UCSD-AML1 (cell line): ENCODE measurements at regions not wholly inside any gene's neighbourhood (a gene's known extent, or its start where the extent isn't known, plus 50 kb on each side); places are given as distances from the start of the nearest gene placed in this dataset.

Source experiments
- DNase-seq: peaks from one replicate; lab custom pipeline; 2025; ENCODE audit not compliant: unreplicated experiment; lab: John Stamatoyannopoulos, UW

DNA sequence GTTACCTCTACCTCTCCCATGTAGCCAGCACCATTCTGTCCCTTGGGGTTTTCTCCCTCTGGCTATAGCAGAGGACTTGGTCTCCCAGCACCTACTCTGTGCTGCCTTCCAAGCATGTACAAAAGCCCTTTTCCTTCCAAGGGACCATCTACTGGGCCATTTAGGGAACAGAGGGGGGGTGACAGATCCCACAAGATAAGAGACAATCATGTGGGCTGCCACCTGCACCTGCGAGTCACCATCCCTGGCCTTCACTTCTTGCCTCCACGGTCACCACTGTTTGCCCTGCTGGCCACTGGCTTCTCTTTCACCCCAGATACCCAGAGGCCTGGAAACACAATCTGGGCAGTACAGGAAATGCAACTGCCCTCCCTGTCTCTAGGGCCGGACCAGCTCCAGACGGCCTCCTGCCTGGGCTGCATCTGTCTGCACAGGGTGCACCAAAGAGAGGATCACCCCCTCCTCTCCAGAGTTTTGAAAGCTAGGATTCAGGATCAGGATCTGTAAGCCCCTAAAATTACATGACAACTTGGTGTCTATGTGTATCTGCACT, 160.8 kb upstream of the NECTIN1 start:
- DNase-seq: no peak

DNA sequence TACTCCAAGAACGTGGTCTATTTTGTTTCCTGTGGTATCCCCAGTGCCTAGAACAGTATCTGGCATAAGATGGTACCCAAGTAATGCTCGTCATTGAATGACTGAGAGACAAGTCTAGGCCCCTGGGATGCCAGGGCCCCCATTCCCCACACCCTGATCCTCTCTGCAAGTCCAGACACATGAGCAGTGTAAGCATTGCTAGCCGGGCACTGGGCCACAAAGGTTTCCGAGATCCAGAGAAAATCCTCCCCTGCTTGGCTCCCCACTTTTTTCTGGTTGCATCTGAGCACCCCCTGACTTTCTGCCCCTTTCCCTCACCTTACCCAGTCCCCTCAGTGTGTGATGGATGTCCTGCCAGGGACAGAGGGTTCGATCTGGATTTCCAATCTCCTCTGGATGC, 160.1 kb upstream of the NECTIN1 start:
- no peak for DNase-seq

DNA sequence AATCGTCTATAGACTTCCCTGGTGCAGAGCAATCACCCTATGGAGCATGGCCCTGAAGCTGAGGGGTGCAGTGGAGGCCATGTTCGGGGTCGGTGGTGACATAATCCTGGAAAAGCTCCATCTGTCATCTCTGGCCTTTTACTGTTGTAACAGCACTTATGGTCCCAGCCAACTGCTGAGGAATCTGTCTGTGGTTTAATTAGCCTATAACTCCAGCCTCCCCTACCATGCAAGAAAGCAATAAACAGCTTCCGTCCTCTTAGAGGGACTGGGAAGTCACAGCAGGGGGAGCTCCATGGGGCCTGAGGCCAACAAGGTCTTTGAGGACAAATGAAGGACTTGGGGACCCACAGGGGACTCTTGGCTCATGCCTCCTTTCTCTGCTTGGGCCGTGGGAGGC, 159.1 kb upstream of the NECTIN1 start:
- DNase-seq: no peak

DNA sequence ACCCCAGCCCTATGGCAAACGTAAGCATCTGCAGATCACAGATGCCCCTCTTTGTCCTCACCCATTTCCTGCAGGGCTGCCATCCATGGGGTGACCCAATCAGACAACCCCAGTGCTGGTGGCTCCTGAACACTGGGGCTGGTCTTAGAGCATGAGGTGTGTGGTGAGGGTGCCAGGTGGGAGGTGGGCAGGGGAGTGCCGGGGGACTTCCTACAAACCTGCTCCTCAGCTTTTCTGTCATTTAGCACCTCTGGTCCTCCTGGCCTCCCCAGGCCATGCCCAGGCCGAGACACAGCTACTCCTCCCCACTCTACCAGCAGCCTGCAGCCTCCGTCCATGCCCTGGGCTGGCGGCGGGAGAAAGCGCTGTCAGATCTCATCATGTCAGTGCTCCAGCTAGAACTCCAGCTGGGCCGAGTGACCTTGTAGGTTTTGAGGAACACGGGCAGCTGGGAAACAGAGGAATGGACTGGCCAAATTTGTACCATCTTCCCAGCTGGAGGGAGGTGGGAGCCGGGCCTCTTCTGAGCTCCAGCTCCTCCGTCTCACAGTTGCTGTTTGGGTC, 157.7 kb upstream of the NECTIN1 start:
- DNase-seq: no peak

DNA sequence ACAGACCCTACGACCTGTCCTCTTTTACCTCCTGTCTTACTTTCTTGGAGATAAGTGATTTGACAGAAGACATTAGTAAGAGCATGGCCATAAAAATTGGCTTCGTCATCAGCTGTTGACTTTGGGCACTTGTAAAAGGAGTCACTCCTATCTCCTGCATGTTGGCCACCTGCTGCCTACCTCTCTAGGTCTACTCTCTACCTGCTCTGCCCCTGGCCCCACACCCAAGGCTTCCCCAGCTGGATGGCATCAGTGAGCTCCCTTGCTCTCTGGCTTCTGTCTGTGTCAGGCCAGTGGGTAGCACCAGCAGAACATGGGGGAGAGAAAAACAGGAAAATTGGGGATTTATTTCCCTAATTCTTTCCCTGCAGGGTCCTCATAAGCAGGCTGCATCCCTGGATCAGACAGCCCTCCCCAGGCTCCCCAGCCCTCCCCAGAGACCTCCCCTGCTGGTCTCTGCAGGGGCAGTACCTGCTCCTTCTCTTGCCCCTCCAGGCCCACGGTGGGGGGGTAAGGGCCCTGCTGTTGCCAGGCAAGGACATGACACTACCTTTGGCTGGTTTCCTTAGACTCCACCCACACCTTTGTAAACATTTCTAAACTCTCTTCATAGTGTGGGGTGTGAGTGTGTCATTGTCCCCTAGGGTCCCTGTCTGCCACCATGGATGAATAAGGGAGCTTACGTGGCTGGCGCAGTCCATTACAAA, 157.0 kb upstream of the NECTIN1 start:
- DNase-seq: no peak

DNA sequence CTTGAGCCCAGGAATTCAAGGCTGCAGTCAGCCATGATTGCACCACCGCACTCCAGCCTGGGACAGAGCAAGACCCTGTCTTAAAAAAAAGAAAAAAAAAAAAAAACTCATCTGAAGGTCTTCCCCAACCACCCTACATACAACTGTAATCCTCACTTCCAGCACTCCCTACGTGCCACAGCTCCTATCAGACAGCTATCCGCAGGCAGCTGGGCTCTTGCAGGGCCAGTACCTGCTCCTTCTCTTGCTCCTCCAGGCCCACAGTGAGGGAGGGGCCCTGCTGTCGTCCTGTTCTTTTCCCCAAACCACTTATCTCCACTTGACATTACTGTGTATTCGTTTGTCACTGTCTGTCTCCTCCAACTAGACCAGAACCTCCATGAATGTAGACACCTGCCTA, 156.1 kb upstream of the NECTIN1 start:
- no peak for DNase-seq

DNA sequence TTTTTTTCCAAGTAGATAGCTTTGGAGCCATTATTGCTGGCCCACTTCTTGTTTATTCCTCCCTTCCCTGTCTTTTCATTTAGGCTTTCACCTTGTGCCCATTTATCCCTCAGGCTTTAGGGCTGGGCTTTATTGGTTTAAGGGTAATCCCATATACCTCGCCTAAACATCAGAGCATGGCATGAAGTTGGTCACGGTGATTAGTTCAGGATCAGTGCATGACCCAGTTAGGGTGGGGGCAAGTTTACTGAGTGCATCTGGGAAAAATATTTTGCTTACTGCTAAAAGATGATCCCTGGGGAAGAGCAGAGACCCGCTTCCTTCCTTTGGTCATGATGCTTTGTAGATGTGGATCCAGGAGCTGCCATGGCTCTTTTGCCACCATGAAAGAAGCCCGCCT, 153.3 kb upstream of the NECTIN1 start:
- DNase-seq: no peak

DNA sequence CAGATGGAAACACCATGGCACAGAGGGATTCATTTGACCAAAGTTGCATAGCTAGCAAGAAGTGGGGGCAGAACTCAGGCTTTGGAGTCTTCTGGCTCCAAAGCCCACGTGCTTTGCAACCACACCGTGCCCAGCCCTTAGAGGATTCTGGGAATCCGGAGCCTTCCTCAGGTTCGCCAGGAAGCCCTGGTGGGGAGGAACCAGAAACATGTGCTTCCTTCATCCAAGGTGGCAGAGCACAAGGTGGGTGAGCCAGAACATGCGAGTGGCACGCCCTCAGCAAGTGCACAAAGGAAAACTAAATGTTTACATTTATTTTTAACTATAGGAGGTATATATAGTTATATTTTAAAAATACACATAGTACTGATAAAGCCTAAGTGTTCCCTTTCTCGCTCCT, 151.9 kb upstream of the NECTIN1 start:
- DNase-seq: no peak

DNA sequence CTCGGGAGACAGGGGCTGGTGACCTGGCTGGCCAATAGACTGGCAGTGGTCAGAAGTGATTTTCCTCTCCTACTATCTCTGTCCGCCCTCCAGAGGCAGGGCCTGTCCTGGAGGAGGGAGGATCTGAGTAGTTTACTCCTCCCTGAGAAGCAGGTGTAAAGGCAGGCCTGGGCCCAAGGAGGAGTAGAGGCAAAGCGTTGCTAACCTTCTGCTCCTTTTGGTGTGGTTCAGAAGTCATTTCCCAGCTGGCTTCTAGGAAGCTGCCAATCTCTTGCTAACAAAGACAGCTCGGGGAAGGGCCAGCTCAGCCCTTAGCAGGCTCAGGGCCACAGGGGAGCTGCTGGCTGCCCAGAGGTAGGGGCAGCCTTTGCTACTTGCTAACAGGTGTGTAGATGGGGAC, 151.1 kb upstream of the NECTIN1 start:
- DNase-seq: no peak

DNA sequence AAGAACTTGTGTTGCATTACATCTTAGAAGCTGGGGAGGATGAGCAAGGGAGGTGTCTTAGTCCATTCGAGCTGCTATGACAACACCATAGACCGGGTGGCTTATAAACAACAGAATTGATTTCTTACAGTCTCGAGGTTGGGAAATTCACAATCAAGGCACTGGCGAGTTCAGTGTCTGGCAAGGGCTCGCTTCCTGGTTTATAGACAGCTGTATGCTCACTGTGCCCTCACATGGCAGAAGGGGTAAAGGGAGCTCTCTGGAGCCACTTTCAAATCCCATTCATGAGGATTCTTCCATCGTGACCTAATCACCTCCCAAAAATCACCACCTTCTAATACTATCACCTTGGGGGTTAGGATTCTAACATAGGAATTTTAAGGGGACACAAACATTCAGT, 150.0 kb upstream of the NECTIN1 start:
- no peak for DNase-seq

DNA sequence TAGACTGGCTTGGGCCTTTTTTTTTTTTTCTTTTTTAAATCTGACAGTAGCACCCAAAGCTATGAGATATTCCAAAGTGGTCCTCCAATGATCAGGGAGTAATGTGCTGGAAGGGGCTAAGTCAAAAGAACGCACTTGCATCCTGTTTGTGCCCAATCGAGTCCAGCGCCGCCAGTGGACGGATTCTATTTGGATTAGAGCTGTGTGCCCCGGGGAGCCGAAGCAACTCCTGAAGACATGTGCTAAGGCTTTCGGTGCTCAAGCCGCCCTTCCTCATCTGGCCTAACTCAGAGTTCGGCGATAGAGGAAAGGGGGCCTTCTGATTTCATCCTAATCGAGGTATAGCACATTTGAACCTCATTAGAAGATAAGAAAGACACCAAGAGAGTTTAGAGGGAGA, 147.8 kb upstream of the NECTIN1 start:
- no peak for DNase-seq

DNA sequence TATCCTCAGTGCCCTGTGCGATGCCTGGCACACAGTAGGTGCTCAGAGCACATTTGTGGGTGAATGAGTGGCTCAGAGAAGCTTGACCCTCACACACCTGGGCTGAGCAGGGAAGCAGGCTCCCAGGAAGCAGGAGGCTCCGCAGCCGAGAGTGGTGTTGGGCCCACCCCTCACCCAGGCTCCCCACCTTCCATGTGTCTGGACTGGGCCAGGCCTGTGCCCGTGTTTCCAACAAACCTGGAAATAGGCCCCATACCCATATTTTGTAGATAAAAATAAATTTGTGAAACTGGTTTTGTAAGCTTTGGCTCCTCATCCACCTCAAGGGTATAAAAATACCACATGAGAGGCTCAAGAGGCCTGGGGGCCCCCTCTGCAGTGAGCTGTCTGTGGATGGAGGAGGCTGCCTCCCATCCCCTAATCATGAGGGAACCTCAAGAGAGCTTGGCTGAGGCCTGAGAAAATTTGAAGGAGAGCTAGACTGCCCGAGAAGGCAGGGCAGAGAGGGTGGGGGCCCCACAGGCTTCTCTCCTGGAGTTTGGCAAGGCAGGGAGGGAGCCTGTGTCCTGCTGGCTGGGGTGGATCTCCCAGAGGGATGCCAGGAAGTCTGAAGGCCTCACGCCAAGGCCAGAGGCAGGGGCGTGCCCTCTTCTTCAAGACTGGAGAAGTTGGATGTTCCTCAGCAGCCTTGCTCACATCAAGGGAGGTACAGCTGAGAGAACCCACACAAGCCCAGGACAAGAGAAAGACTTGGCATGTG, 147.0 kb upstream of the NECTIN1 start:
- no peak for DNase-seq

DNA sequence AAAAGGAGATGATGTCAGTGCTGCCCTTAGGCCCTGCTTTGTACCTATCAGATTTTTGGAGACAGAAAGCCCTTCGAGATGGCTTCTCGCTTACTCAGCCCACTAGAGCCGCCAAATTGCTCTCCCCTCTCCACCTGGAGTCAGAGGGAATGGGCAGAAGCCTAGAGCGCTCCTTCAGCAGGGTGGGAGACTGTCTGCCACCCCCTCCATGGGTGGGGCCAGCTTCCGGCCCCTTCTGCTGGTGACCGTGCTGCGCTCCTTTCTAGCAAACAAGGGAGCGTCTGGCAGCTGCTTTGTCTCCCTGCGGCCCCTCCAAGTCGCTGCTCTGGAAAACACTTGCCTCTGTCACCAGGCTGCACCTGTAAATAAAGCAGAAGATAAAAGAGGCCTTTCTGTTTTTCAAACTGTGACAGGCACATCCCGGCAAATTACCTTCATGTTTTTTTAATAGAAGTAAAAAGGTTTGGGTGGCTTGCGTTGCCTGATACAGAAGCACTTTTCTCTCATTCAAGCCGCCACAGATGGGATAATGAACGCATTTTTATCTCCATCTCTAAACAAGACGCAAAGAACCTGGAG, 145.7 kb upstream of the NECTIN1 start:
- DNase-seq: no peak

DNA sequence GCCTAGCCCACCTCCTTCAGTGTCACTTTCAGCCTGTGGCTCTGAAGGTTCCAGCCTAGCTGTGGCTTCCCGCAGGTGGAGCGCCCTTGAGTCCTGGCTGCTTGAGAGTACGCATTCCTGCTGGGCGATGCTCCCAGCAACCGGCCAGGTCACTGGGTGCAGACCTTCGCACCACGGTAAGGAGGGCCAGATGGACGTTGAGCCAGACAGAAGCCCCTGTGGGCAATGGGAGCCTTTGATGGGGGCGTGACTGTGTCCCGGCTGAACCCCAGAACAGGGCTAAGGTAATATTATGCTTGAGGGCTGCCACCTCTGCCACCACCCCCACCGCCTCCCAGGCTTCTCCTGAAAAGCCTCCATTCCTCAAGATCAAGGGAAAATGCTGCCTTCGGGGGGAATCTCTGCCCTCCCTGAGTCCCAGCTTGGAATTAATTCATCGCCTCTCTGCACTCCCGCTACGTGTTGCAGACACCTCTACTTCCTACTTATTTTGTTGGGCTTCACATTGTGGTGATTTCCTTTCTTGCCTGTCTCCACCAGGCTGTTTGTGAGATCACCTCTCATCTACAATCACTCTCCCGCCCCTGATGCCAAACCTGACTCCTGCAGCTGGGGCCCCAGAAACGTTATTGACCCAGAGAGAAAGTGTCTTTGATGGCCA, 144.9 kb upstream of the NECTIN1 start:
- no peak for DNase-seq

DNA sequence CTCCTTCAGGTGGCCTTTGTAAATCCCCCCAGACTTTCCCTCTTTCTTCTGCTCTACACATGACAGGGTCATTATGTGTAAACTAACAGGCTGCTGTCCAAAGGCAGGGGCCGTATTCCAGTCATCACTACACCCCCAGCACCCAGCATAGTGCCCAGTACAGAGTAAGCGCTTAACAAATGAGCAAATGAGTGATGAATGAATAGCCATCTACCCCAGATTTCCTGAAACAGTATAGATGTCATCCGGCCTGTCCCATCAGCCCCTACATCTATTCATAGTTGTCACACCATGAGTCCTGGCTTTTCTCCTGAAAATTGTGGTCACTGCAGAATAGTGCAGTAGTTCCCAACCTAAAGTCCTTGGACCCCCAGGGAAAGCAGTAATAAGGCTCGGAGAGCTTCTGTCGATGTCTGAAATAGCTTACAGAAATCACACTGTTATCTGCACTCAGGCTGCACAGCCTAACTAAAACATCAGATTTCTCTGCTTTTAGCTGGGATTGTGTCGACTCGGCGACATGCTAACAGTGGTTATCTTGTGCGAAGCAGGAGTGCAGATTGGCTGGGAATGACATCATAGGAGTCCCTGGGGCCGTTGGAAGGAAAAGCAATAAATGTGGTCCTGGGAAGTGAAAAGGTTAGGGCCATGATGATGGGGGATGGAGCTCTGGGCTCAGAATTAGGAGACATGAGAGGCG, 143.8 kb upstream of the NECTIN1 start:
- DNase-seq: no peak

DNA sequence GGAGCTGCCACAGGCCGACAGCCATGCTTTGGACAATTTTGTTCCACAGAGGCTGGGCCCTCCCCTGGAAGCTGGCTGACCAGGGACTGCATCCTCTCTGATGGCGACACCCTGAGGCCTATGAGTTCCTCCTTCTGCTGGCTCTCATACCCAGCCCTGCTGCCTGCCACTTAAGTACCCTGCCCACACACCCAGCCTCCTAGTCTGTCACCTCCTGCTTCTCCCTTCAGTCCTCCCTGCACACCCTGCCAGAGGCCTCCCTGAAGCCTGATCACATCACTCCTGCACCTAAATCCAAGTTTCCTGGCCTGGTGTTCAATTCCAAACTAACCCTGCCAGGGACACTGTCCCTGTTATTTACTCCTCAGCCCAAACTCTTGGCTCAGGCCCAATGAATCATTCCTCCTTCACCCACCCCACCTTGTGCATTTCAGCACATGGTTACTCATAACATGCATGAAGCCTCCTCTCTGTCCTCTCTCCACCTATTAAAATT, 136.7 kb upstream of the NECTIN1 start:
- DNase-seq: no peak

DNA sequence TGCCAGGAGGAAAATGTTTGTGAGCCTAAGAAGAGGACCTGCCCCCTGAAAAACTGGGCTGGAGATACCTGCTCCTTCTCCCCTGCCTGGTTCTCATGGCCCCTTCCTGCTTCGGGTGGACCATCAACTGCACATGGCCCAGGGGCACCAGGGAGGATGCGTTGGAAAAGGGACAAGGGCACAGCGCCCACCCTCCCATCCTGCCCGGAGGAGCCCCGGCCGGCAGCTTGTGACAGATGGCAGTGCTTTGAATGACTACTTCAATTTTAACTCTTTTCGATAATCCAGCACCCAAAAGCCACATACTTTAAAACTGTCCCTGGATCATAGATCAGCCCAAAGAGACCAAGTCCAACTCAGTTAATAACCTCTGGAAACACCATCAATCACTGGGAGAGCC, 135.8 kb upstream of the NECTIN1 start:
- no peak for DNase-seq

DNA sequence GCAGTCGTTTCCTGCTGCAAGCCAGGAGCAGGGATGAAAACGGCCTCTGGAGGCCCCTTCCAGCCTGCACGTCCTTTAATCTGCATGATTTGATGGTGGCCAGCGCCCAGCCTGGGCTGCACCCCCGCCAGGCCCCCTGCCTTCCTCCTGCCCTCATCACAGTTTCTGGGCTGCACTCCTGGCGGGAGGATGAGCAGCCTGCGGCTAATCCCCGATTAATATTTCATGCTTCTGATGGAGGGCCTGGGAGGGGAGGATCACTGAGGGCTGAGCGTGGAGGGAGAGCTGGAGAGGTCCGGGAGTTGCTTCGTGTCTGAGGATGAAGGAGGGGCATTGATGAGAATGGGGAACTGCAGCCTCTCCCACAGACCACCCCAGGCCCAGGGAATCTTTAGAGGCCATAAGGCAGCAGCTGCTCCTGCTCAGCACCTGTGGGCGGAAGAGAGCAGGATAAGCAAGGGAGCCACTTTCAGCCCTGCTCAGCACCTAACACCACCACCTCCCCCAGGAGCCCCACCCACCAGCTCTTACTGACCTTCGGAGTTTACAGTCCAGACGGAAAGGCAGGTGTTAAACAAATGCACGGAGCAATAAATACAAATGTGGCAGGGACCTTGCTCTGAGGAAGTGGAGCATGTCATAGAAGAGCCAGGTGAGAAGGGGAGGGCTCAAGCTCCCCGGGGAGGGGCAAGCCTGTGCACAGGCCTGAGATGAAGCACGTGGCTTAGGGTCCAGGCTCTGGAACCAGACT, 135.0 kb upstream of the NECTIN1 start:
- DNase-seq: no peak

DNA sequence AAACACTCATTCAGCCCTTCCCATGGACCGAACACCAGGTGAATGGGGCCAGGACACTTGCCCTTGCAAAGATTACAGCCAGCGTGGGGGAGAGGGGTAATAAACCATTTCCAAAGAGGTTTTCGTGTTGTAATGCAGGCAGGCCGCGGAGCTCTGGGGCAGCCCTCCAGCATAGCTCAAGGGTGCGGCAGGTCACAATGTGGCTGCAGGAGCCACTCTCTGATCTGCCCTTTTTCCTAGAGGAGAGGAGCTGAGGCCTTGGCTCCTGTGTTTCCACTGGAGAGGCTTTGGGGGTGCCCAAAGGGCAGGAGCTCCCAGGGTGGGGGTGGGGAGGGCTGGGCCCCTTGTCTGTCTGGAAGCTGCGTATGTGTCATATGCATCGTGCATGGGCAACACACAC, 134.2 kb upstream of the NECTIN1 start:
- no peak for DNase-seq

DNA sequence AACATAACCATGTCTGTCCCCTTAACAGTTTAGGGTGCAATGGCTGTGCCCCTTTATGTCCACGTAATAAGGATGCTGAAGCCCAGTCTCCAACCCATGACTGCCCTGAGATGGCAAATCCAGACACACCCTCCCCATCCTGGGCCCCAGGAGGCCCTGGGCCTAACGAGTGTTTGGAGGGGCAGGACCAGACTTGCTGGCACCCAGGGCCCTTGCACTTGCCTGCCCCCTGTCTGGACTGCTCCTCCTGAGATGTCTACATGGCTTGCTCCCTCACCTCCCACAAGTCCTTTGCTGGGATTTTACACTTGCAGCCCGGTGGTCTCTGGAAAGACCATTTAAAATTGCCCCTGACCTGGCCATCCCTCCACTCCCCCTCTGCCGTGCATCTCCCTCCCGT, 132.2 kb upstream of the NECTIN1 start:
- DNase-seq: no peak
